HFFc6 (cell line): ENCODE measurements at regions not wholly inside any gene's neighbourhood (a gene's known extent, or its start where the extent isn't known, plus 50 kb on each side); places are given as distances from the start of the nearest gene placed in this dataset.

Experiments
- DNase-seq: peaks from one replicate; pipeline ENCODE4 v3.0.0-alpha.2; 2018
- H3K27ac Mint-ChIP-seq: 2 replicates; pipeline ENCODE4 v1.8.0; 2020; ENCODE audit warnings: mild to moderate bottlenecking, mixed read lengths
- H3K27me3 Mint-ChIP-seq: 2 replicates; pipeline ENCODE4 v1.8.0; 2021; ENCODE audit warnings: mild to moderate bottlenecking, moderate library complexity, mixed read lengths; ENCODE audit not compliant: insufficient read depth
- H3K36me3 Mint-ChIP-seq: 2 replicates; pipeline ENCODE4 v1.8.0; 2021; ENCODE audit warnings: low read depth, mixed read lengths
- H3K4me1 Mint-ChIP-seq: 2 replicates; pipeline ENCODE4 v1.8.0; 2020; ENCODE audit warnings: low read depth, mixed read lengths
- H3K4me3 Mint-ChIP-seq: 2 replicates; pipeline ENCODE4 v1.8.0; 2020; ENCODE audit warnings: mild to moderate bottlenecking, moderate library complexity, mixed read lengths
- H3K9me3 Mint-ChIP-seq: 2 replicates; pipeline ENCODE4 v1.8.0; 2020; ENCODE audit warnings: mild to moderate bottlenecking, mixed read lengths
- CTCF ChIP-seq: fragments of 200-600 bp; sonication (generic); IDR thresholded peaks from 2 replicates; pipeline ENCODE4 v1.5.0; 2021; ENCODE audit warnings: antibody characterized with exemption, mild to moderate bottlenecking

- Mint-ChIP-seq H3K27me3 (no peaks in the 10 kb centered on the region), H3K27ac (peak overlapping the region; percentile 94), H3K4me3 (peak overlapping the region; percentile 81), H3K9me3 (no peaks in the 10 kb centered on the region), H3K36me3 (peaks cover 49% of the 10 kb centered on the region), H3K4me1 (peaks cover 99% of the 10 kb centered on the region)
- no peak for TF ChIP-seq CTCF
- DNase-seq: peak; percentile 90
Measured at GRCh38 chr9:21549251-21549765, 67.2 kb upstream of the IFNE start.

GRCh38 chr9:21549890-21550289 is 67.8 kb upstream of the IFNE start:
- Mint-ChIP-seq H3K4me3 (peak overlapping the region; percentile 81), H3K9me3 (no peaks in the 10 kb centered on the region), H3K36me3 (peaks cover 47% of the 10 kb centered on the region), H3K4me1 (peaks cover 99% of the 10 kb centered on the region), H3K27ac (peak overlapping the region; percentile 94), H3K27me3 (no peaks in the 10 kb centered on the region)
- no peak for DNase-seq
- TF ChIP-seq CTCF: no peak

- DNase-seq: no peak
- Mint-ChIP-seq H3K36me3 (peaks cover 47% of the 10 kb centered on the region), H3K27ac (peak overlapping the region; percentile 94), H3K4me3 (peak overlapping the region; percentile 81), H3K9me3 (no peaks in the 10 kb centered on the region), H3K4me1 (peaks cover 99% of the 10 kb centered on the region), H3K27me3 (no peaks in the 10 kb centered on the region)
- TF ChIP-seq CTCF: no peak
Measured at GRCh38 chr9:21550392-21550791, 68.3 kb upstream of the IFNE start.

GRCh38 chr9:21551401-21551800 is 69.3 kb upstream of the IFNE start:
- no peak for DNase-seq
- TF ChIP-seq CTCF: no peak
- peak overlapping the region; percentile 94 for H3K27ac Mint-ChIP-seq
- H3K36me3 Mint-ChIP-seq: peaks cover 57% of the 10 kb centered on the region
- no peaks in the 10 kb centered on the region for H3K27me3 Mint-ChIP-seq
- H3K4me1 Mint-ChIP-seq: peaks cover 99% of the 10 kb centered on the region
- H3K9me3 Mint-ChIP-seq: no peaks in the 10 kb centered on the region
- H3K4me3 Mint-ChIP-seq: peak overlapping the region; percentile 81

- TF ChIP-seq CTCF: no peak
- peak overlapping the region; percentile 81 for H3K4me3 Mint-ChIP-seq
- H3K9me3 Mint-ChIP-seq: no peaks in the 10 kb centered on the region
- H3K4me1 Mint-ChIP-seq: peaks cover 93% of the 10 kb centered on the region
- DNase-seq: no peak
- peaks cover 59% of the 10 kb centered on the region for H3K36me3 Mint-ChIP-seq
- no peaks in the 10 kb centered on the region for H3K27me3 Mint-ChIP-seq
- H3K27ac Mint-ChIP-seq: peak overlapping the region; percentile 94
Measured at GRCh38 chr9:21552244-21553170, 70.4 kb upstream of the IFNE start.
